NCI-H510A treated with DMSO at 0.1 percent for 48 hours (cell line): ENCODE measurements at regions not wholly inside any gene's neighbourhood (a gene's known extent, or its start where the extent isn't known, plus 50 kb on each side); places are given as distances from the start of the nearest gene placed in this dataset.

ENCODE experiments used
- DNase-seq: peaks from one replicate; lab custom pipeline; 2025; lab: John Stamatoyannopoulos, UW

- DNase-seq, result no peak
These were observed 189.9 kb downstream of the CENPW start for GRCh38 chr6:126529637-126530362.

GRCh38 chr6:126530775-126531174, 190.9 kb downstream of the CENPW start:
- DNase-seq, result no peak

GRCh38 chr6:126531286-126531685, 191.4 kb downstream of the CENPW start:
- DNase-seq, result no peak

GRCh38 chr6:126531840-126532239, 191.9 kb downstream of the CENPW start:
- DNase-seq, result no peak

GRCh38 chr6:126534401-126534800, 194.5 kb downstream of the CENPW start:
- DNase-seq, result no peak

- no peak for DNase-seq
These were observed 195.2 kb downstream of the CENPW start for GRCh38 chr6:126535138-126535537.

- no peak for DNase-seq
These were observed 195.7 kb downstream of the CENPW start for GRCh38 chr6:126535595-126535994.

- no peak for DNase-seq
These were observed 197.3 kb downstream of the CENPW start for GRCh38 chr6:126537061-126537816.

- DNase-seq, result no peak
These were observed 199.1 kb downstream of the CENPW start for GRCh38 chr6:126539022-126539421.

- DNase-seq, result no peak
These were observed 200.2 kb downstream of the CENPW start for GRCh38 chr6:126540161-126540560.

GRCh38 chr6:126541806-126542491, 202.0 kb downstream of the CENPW start:
- no peak for DNase-seq

GRCh38 chr6:126546541-126547120, 206.7 kb downstream of the CENPW start:
- DNase-seq, result no peak

GRCh38 chr6:126548300-126548699, 208.4 kb downstream of the CENPW start:
- DNase-seq, result no peak

GRCh38 chr6:126550323-126550722, 210.4 kb downstream of the CENPW start:
- no peak for DNase-seq

GRCh38 chr6:126551832-126552231, 211.9 kb downstream of the CENPW start:
- no peak for DNase-seq

GRCh38 chr6:126553854-126554253, 213.9 kb downstream of the CENPW start:
- DNase-seq, result no peak

- no peak for DNase-seq
These were observed 230.6 kb downstream of the CENPW start for GRCh38 chr6:126570507-126570906.

- DNase-seq, result no peak
These were observed 234.4 kb downstream of the CENPW start for GRCh38 chr6:126574301-126574700.

- no peak for DNase-seq
These were observed 241.4 kb downstream of the CENPW start for GRCh38 chr6:126581316-126581715.

- DNase-seq, result no peak
These were observed 260.5 kb downstream of the CENPW start for GRCh38 chr6:126600258-126600916.

- DNase-seq, result no peak
These were observed 263.5 kb downstream of the CENPW start for GRCh38 chr6:126603410-126603809.

GRCh38 chr6:126605089-126605488, 265.2 kb downstream of the CENPW start:
- DNase-seq, result no peak
